Keratinocyte (primary cell): ENCODE measurements at regions not wholly inside any gene's neighbourhood (a gene's known extent, or its start where the extent isn't known, plus 50 kb on each side); places are given as distances from the start of the nearest gene placed in this dataset.

Experiments used
- DNase-seq: peaks from one replicate; pipeline ENCODE4 v3.0.0-alpha.2; 2011; ENCODE audit warnings: low read depth, missing footprints, low spot score
- FAIRE-seq: peaks from 2 replicates; lab custom pipeline; 2011; peaks lifted over from hg19 to GRCh38; lab: Jason Lieb, UNC
- H2AFZ ChIP-seq: 2 replicates; pipeline ENCODE4 v1.6.0; 2012; ENCODE audit warnings: low read length, control low read depth, inconsistent platforms; ENCODE audit not compliant: control insufficient read depth
- H3K27ac ChIP-seq: 2 replicates; pipeline ENCODE4 v1.5.1; 2011; ENCODE audit warnings: low read length; ENCODE audit not compliant: control insufficient read depth, insufficient read depth
- H3K27me3 ChIP-seq: 3 replicates; pipeline ENCODE4 v1.6.0; 2011; ENCODE audit warnings: low read length; ENCODE audit not compliant: control insufficient read depth, insufficient read depth; ENCODE audit errors: extremely low read depth
- H3K36me3 ChIP-seq, 2 experiments: 2 replicates in 1 of 2; 3 replicates in 1 of 2; pipeline ENCODE4 v1.5.1; 2011; ENCODE audit warnings: low read length in 2 of 2, mild to moderate bottlenecking in 1 of 2; ENCODE audit not compliant: control insufficient read depth in 2 of 2, insufficient read depth in 2 of 2; ENCODE audit errors: extremely low read depth in 1 of 2
- H3K4me1 ChIP-seq: 3 replicates; pipeline ENCODE4 v1.5.1; 2011; ENCODE audit warnings: low read length; ENCODE audit not compliant: control insufficient read depth, insufficient read depth; ENCODE audit errors: extremely low read depth
- H3K4me2 ChIP-seq: 3 replicates; pipeline ENCODE4 v1.6.0; 2011; ENCODE audit warnings: low read depth, low read length; ENCODE audit not compliant: control insufficient read depth, insufficient read depth; ENCODE audit errors: extremely low read depth
- H3K4me3 ChIP-seq, 3 experiments: fragments of 200-600 bp in 1 of 3; sonication (generic) in 1 of 3; 2 replicates in 2 of 3; 3 replicates in 1 of 3; pipeline ENCODE4 v1.5.1; 2011 to 2016; ENCODE audit warnings: low read length in 3 of 3, mild to moderate bottlenecking in 3 of 3, control low read depth in 2 of 3, inconsistent platforms in 1 of 3, low read depth in 1 of 3, mixed read lengths in 1 of 3, mixed run types in 1 of 3, moderate library complexity in 1 of 3; ENCODE audit not compliant: control insufficient read depth in 2 of 3, insufficient read depth in 2 of 3; ENCODE audit errors: extremely low read depth in 1 of 3
- H3K79me2 ChIP-seq: 2 replicates; pipeline ENCODE4 v1.6.0; 2012; ENCODE audit warnings: low read length; ENCODE audit not compliant: control insufficient read depth, insufficient read depth
- H3K9ac ChIP-seq: 3 replicates; pipeline ENCODE4 v1.6.0; 2011; ENCODE audit warnings: low read length; ENCODE audit not compliant: control insufficient read depth, insufficient read depth; ENCODE audit errors: extremely low read depth
- H3K9me1 ChIP-seq: 3 replicates; pipeline ENCODE4 v1.6.0; 2011; ENCODE audit warnings: low read length; ENCODE audit not compliant: control insufficient read depth, insufficient read depth; ENCODE audit errors: extremely low read depth
- H3K9me3 ChIP-seq: 2 replicates; pipeline ENCODE4 v1.5.1; 2012; ENCODE audit warnings: low read depth, low read length; ENCODE audit not compliant: control insufficient read depth
- H4K20me1 ChIP-seq: 3 replicates; pipeline ENCODE4 v1.6.0; 2011; ENCODE audit warnings: low read length; ENCODE audit not compliant: control insufficient read depth, insufficient read depth; ENCODE audit errors: extremely low read depth
- CTCF ChIP-seq, 3 experiments: IDR thresholded peaks in 1 of 3; conservative IDR thresholded peaks in 1 of 3; optimal IDR thresholded peaks in 1 of 3; 2 replicates in 2 of 3; 3 replicates in 1 of 3; pipeline versions ENCODE3 to v1.5.1; 2011; ENCODE audit warnings: low read length in 3 of 3, mild to moderate bottlenecking in 3 of 3, moderate library complexity in 2 of 3, control low read depth in 1 of 3, inconsistent platforms in 1 of 3; ENCODE audit not compliant: insufficient read depth in 2 of 3; ENCODE audit errors: extremely low read depth in 1 of 3
- EZH2 ChIP-seq: IDR thresholded peaks from one replicate; pipeline ENCODE4 v1.6.1; 2012; ENCODE audit warnings: inconsistent platforms, mild to moderate bottlenecking, low read length, moderate library complexity
- dilution Hi-C: fragments of 300-500 bp; cut with MboI; formaldehyde crosslinking; loops from one replicate; pipeline ENCODE4 v1.7.0; 2020; ENCODE audit warnings: low sequenced_read_pairs; ENCODE audit not compliant: extremely low pct_ligation_motif_present

GRCh38 chr22:49687333-49687732 lies 140.3 kb downstream of the BRD1 start:
- dilution Hi-C loops: no loop called here
- Histone ChIP-seq H3K4me1 (no peaks in the 10 kb centered on the region), H3K27me3 (no peaks in the 10 kb centered on the region), H2AFZ (no peak overlapping the region), H4K20me1 (no peaks in the 10 kb centered on the region), H3K4me3 (no peak overlapping the region), H3K79me2 (no peaks in the 10 kb centered on the region), H3K9me3 (peaks cover 12% of the 10 kb centered on the region), H3K36me3 (no peaks in the 10 kb centered on the region), H3K4me2 (no peak overlapping the region), H3K27ac (no peak overlapping the region), H3K9ac (no peak overlapping the region), H3K9me1 (no peaks in the 10 kb centered on the region)
- no peak for TF ChIP-seq CTCF (optimal IDR thresholded peaks at IDR 0.05 in 1 of 3, IDR thresholded peaks at IDR 0.05 in 1 of 3, conservative IDR thresholded peaks at IDR 0.05 in 1 of 3; ENCODE audit: extremely low read depth in 1 of 3, insufficient read depth in 2 of 3, low read length in 3 of 3)
- DNase-seq (no peak), FAIRE-seq (no peak)

GRCh38 chr22:49686495-49687219 lies 141.0 kb downstream of the BRD1 start:
- DNase-seq (no peak), FAIRE-seq (no peak)
- no peaks in the 10 kb centered on the region for H3K9me1 ChIP-seq
- H3K9me3 ChIP-seq: peaks cover 10% of the 10 kb centered on the region
- no peak for TF ChIP-seq CTCF (optimal IDR thresholded peaks at IDR 0.05 in 1 of 3, IDR thresholded peaks at IDR 0.05 in 1 of 3, conservative IDR thresholded peaks at IDR 0.05 in 1 of 3; ENCODE audit: extremely low read depth in 1 of 3, insufficient read depth in 2 of 3, low read length in 3 of 3)
- no peak for TF ChIP-seq EZH2
- dilution Hi-C loops: no loop called here
- no peak overlapping the region for H3K27ac ChIP-seq
- H3K4me3 ChIP-seq: no peak overlapping the region
- no peaks in the 10 kb centered on the region for H3K4me1 ChIP-seq
- no peak overlapping the region for H3K9ac ChIP-seq
- no peaks in the 10 kb centered on the region for H3K79me2 ChIP-seq
- H4K20me1 ChIP-seq: no peaks in the 10 kb centered on the region
- H3K36me3 ChIP-seq: no peaks in the 10 kb centered on the region
- H3K27me3 ChIP-seq: no peaks in the 10 kb centered on the region
- H2AFZ ChIP-seq: no peak overlapping the region
- no peak overlapping the region for H3K4me2 ChIP-seq
